CD4-positive, alpha-beta T cell (primary cell): ENCODE measurements at regions not wholly inside any gene's neighbourhood (a gene's known extent, or its start where the extent isn't known, plus 50 kb on each side); places are given as distances from the start of the nearest gene placed in this dataset.

ENCODE experiments used
- ATAC-seq: fragments of 200-7000 bp; cut with Tn5 transposase; one replicate; pipeline ENCODE4 v1.10.0; 2022; ENCODE audit warnings: mild to moderate bottlenecking; ENCODE audit not compliant: poor library complexity
- CTCF ChIA-PET: fragments of 350-600 bp; sonication (Branson Sonifier 250); formaldehyde crosslinking; loops from one replicate; lab custom pipeline; 2021; ENCODE audit warnings: antibody characterized with exemption, inconsistent platforms; lab: Charles Lee
- POLR2A ChIA-PET: fragments of 350-600 bp; sonication (Branson Sonifier 250); formaldehyde crosslinking; loops from one replicate; lab custom pipeline; 2021; ENCODE audit warnings: antibody characterized with exemption, inconsistent platforms; lab: Charles Lee
- DNase-seq, 14 experiments: peaks; one replicate each; pipeline ENCODE4 v3.0.0-alpha.2; 2013 to 2020; ENCODE audit warnings: mixed read lengths in 2 of 14
- H3K27ac ChIP-seq, 2 donors: one replicate each; pipeline versions ENCODE4 v1.5.1 to v1.7.0; 2013; ENCODE audit warnings: low read length in 2 of 2, low read depth in 1 of 2, mild to moderate bottlenecking in 1 of 2
- H3K27me3 ChIP-seq, 2 experiments: 1 replicate in 1 of 2; 2 replicates in 1 of 2; pipeline versions ENCODE4 v1.6.1 to v1.7.0; 2013; ENCODE audit warnings: low read length in 2 of 2, control low read depth in 1 of 2, mild to moderate bottlenecking in 1 of 2, moderate library complexity in 1 of 2; ENCODE audit not compliant: insufficient read depth in 2 of 2, control insufficient read depth in 1 of 2
- H3K36me3 ChIP-seq: one replicate; pipeline ENCODE4 v1.6.1; 2013; ENCODE audit warnings: low read length, control low read depth; ENCODE audit not compliant: insufficient read depth
- H3K4me1 ChIP-seq: one replicate; pipeline ENCODE4 v1.6.1; 2013; ENCODE audit warnings: low read length, control low read depth; ENCODE audit not compliant: insufficient read depth
- H3K4me3 ChIP-seq: one replicate; pipeline ENCODE4 v1.5.1; 2013; ENCODE audit warnings: mild to moderate bottlenecking, low read length, moderate library complexity
- H3K9me3 ChIP-seq, 2 experiments: 1 replicate in 1 of 2; 2 replicates in 1 of 2; pipeline versions ENCODE4 v1.6.1 to v1.7.0; 2013; ENCODE audit warnings: low read length in 2 of 2, mild to moderate bottlenecking in 2 of 2, control low read depth in 1 of 2, moderate library complexity in 1 of 2; ENCODE audit not compliant: control insufficient read depth in 1 of 2, insufficient read depth in 1 of 2
- H3K27ac Mint-ChIP-seq: one replicate; pipeline ENCODE4 v1.8.0; 2020; ENCODE audit warnings: mixed read lengths
- H3K27me3 Mint-ChIP-seq: one replicate; pipeline ENCODE4 v1.8.0; 2021; ENCODE audit warnings: mixed read lengths
- H3K36me3 Mint-ChIP-seq: one replicate; pipeline ENCODE4 v1.8.0; 2021; ENCODE audit warnings: low read depth, mixed read lengths
- H3K4me1 Mint-ChIP-seq: one replicate; pipeline ENCODE4 v1.8.0; 2021; ENCODE audit warnings: low read depth, mixed read lengths
- H3K4me3 Mint-ChIP-seq: one replicate; pipeline ENCODE4 v1.8.0; 2020; ENCODE audit warnings: mild to moderate bottlenecking, mixed read lengths
- H3K9me3 Mint-ChIP-seq: one replicate; pipeline ENCODE4 v1.8.0; 2020; ENCODE audit warnings: mixed read lengths
- intact Hi-C, 2 experiments: fragments of 100-400 bp; cut with DNase I in 1 of 2; cut with micrococcal nuclease in 1 of 2; formaldehyde crosslinking; loops; one replicate each; pipeline versions ENCODE4 v1.15.1 to v1.9.0; 2023 to 2025; cut with DNase I, micrococcal nuclease
- TF ChIP-seq, protein P1 (sequence below): fragments of 200-600 bp; IDR thresholded peaks from one replicate; pipeline ENCODE4 v1.8.0; 2022; ENCODE audit warnings: antibody characterized with exemption, mild to moderate bottlenecking

DNA sequence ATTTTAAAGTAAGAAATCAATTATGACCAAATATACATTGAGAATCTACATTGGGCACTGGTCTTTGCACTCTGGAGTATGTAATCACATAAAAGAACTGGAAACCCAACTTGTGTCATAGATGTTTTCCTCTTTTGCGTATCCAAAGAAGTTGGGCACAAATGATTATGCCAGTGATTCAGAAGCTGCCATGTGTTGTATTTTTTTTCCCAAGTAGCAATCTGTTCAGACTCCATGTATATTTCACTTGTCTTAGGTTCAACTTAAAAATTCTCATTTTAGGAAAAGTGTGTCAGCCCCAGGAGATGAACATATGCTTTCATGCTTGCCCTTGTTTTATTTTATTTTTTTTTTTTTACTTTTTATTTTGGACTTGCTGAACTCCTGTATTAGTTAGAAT lies 441.5 kb downstream of the PDZRN4 start:
- Histone ChIP-seq H3K9me3 (peaks cover 0 to 8% of the 10 kb centered on the region in 2 experiments), H3K27ac (no peak overlapping the region), H3K27me3 (no peaks in the 10 kb centered on the region), H3K36me3 (no peaks in the 10 kb centered on the region), H3K4me3 (no peak overlapping the region), H3K4me1 (no peaks in the 10 kb centered on the region)
- intact Hi-C loops: no loop called here
- ChIA-PET POLR2A (no interaction called here), CTCF (no interaction called here)
- TF ChIP-seq, protein P1, sequence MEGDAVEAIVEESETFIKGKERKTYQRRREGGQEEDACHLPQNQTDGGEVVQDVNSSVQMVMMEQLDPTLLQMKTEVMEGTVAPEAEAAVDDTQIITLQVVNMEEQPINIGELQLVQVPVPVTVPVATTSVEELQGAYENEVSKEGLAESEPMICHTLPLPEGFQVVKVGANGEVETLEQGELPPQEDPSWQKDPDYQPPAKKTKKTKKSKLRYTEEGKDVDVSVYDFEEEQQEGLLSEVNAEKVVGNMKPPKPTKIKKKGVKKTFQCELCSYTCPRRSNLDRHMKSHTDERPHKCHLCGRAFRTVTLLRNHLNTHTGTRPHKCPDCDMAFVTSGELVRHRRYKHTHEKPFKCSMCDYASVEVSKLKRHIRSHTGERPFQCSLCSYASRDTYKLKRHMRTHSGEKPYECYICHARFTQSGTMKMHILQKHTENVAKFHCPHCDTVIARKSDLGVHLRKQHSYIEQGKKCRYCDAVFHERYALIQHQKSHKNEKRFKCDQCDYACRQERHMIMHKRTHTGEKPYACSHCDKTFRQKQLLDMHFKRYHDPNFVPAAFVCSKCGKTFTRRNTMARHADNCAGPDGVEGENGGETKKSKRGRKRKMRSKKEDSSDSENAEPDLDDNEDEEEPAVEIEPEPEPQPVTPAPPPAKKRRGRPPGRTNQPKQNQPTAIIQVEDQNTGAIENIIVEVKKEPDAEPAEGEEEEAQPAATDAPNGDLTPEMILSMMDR: no peak
- Mint-ChIP-seq H3K4me3 (no peak overlapping the region), H3K27me3 (no peaks in the 10 kb centered on the region), H3K27ac (no peak overlapping the region), H3K9me3 (no peaks in the 10 kb centered on the region), H3K36me3 (no peaks in the 10 kb centered on the region), H3K4me1 (no peaks in the 10 kb centered on the region)
- ATAC-seq: no peak
- DNase-seq: no peak

DNA sequence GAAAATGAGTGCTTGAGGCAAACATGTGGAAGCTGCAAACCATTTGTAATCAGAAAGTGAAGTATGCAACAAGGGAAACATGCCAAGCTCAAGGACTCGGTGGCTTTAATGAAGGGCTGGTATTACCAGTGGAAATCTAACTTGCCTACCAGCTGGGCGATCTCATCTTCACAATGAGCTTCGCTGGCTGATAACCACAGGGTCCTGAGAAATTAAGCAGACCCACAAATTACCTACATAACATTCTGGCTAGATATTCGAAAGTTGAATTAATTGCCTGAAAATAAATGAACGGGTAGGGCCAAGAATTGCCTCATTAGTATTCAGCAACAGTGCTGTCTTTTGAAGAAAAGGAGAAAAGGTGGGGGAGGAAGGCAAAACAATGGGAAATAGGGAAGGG lies 439.4 kb downstream of the PDZRN4 start:
- ATAC-seq (no peak), DNase-seq (no peak)
- Mint-ChIP-seq H3K4me3 (no peak overlapping the region), H3K27me3 (no peaks in the 10 kb centered on the region), H3K36me3 (no peaks in the 10 kb centered on the region), H3K9me3 (no peaks in the 10 kb centered on the region), H3K4me1 (no peaks in the 10 kb centered on the region), H3K27ac (no peak overlapping the region)
- Histone ChIP-seq H3K27ac (no peak overlapping the region), H3K4me3 (no peak overlapping the region), H3K9me3 (peaks cover 0 to 8% of the 10 kb centered on the region in 2 experiments), H3K4me1 (no peaks in the 10 kb centered on the region), H3K36me3 (no peaks in the 10 kb centered on the region), H3K27me3 (no peaks in the 10 kb centered on the region)
- ChIA-PET CTCF (no interaction called here), POLR2A (no interaction called here)
- TF ChIP-seq, protein P1: no peak
- intact Hi-C loops: no loop called here

DNA sequence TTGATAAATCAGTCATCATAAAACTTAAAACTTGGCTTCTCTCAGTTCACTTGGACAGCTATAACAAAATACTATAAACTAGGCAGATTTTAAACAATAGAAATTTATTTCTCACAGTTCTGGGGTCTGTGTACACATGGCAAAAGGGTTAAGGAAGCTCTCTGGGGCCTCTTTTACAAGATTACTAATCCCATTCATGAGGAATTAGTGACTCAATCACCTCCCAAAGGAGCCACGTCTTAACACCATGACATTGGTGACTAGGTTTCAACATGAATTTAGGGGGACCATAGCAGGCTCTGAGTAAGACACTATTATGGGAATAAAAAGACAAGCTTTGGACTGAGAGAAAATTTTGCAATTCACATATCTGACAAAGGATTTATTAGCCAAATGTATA lies 436.5 kb downstream of the PDZRN4 start:
- DNase-seq (no peak), ATAC-seq (no peak)
- Mint-ChIP-seq H3K9me3 (no peaks in the 10 kb centered on the region), H3K27ac (no peak overlapping the region), H3K4me1 (no peaks in the 10 kb centered on the region), H3K36me3 (no peaks in the 10 kb centered on the region), H3K27me3 (peaks cover 3% of the 10 kb centered on the region), H3K4me3 (no peak overlapping the region)
- ChIA-PET CTCF (no interaction called here), POLR2A (no interaction called here)
- H3K36me3 ChIP-seq: no peaks in the 10 kb centered on the region
- H3K4me3 ChIP-seq: no peak overlapping the region
- no peak overlapping the region for H3K27ac ChIP-seq
- H3K27me3 ChIP-seq: no peaks in the 10 kb centered on the region
- intact Hi-C loops: no loop called here
- no peaks in the 10 kb centered on the region for H3K4me1 ChIP-seq
- H3K9me3 ChIP-seq: peaks cover 0 to 8% of the 10 kb centered on the region in 2 experiments
- TF ChIP-seq, protein P1: no peak
